ENCODE measurements at regions not wholly inside any gene's neighbourhood (a gene's known extent, or its start where the extent isn't known, plus 50 kb on each side); places are given as distances from the start of the nearest gene placed in this dataset.
"Not testable (repeated sequence)": the region's sequence is repeated elsewhere in the genome, so short reads cannot be mapped to it uniquely, and the experiment has no call there.

DNA sequence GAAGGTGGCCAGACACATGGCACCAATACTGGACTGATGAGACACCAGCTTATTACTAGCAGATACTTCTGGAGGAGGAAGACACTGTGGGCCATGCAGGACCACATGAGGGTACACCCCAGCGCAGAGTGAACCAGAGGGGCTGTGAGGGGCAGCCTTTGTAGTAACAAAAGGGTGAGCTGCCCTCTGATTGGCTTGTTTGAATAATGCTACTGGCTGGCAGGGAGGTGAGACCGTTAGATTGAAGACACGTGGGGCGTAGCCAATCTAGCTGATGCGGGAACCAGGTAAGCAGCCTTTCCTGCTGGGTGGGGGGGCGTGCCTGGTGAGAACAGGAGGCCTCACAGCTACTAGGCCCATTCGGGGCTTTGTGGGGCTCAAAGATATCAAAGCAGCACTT lies 102.8 kb upstream of the SEC14L1 start:
- Mint-ChIP-seq H3K4me1 (peaks cover 15% of the 10 kb centered on the region), H3K27ac (ENCODE audit: unreplicated experiment) (no peak overlapping the region), H3K9me3 (no peaks in the 10 kb centered on the region), H3K4me3 (no peak overlapping the region), H3K36me3 (ENCODE audit: low read depth) (no peaks in the 10 kb centered on the region), H3K27me3 (ENCODE audit: low read depth) (no peaks in the 10 kb centered on the region)
- TF ChIP-seq CTCF (conservative IDR thresholded peaks at IDR 0.05) = no peak
- DNase-seq (ENCODE audit: low read depth, low spot score) = no peak

- TF ChIP-seq CTCF (conservative IDR thresholded peaks at IDR 0.05) = no peak
- Mint-ChIP-seq H3K4me3 (no peak overlapping the region), H3K27me3 (ENCODE audit: low read depth) (no peaks in the 10 kb centered on the region), H3K9me3 (no peaks in the 10 kb centered on the region), H3K36me3 (ENCODE audit: low read depth) (no peaks in the 10 kb centered on the region), H3K4me1 (peaks cover 15% of the 10 kb centered on the region), H3K27ac (ENCODE audit: unreplicated experiment) (no peak overlapping the region)
- DNase-seq (ENCODE audit: low read depth, low spot score) = no peak
These were observed 101.7 kb upstream of the SEC14L1 start for GRCh38 chr17:77038884-77039555.

- Mint-ChIP-seq H3K9me3 (no peaks in the 10 kb centered on the region), H3K36me3 (ENCODE audit: low read depth) (no peaks in the 10 kb centered on the region), H3K4me3 (no peak overlapping the region), H3K4me1 (peaks cover 1% of the 10 kb centered on the region), H3K27ac (ENCODE audit: unreplicated experiment) (peak overlapping the region; percentile 5), H3K27me3 (ENCODE audit: low read depth) (no peaks in the 10 kb centered on the region)
- no peak for TF ChIP-seq CTCF (conservative IDR thresholded peaks at IDR 0.05)
- DNase-seq (ENCODE audit: low read depth, low spot score) = no peak
These were observed 98.1 kb upstream of the SEC14L1 start for GRCh38 chr17:77042476-77043231.

- no peaks in the 10 kb centered on the region for H3K36me3 Mint-ChIP-seq (ENCODE audit: low read depth)
- no peak for DNase-seq (ENCODE audit: low read depth, low spot score)
- H3K4me1 Mint-ChIP-seq = no peaks in the 10 kb centered on the region
- H3K9me3 Mint-ChIP-seq = no peaks in the 10 kb centered on the region
- TF ChIP-seq CTCF (conservative IDR thresholded peaks at IDR 0.05) = no peak
- H3K27me3 Mint-ChIP-seq (ENCODE audit: low read depth) = no peaks in the 10 kb centered on the region
- no peak overlapping the region for H3K4me3 Mint-ChIP-seq
- no peak overlapping the region for H3K27ac Mint-ChIP-seq (ENCODE audit: unreplicated experiment)
These were observed 95.2 kb upstream of the SEC14L1 start for GRCh38 chr17:77045441-77046041.

DNA sequence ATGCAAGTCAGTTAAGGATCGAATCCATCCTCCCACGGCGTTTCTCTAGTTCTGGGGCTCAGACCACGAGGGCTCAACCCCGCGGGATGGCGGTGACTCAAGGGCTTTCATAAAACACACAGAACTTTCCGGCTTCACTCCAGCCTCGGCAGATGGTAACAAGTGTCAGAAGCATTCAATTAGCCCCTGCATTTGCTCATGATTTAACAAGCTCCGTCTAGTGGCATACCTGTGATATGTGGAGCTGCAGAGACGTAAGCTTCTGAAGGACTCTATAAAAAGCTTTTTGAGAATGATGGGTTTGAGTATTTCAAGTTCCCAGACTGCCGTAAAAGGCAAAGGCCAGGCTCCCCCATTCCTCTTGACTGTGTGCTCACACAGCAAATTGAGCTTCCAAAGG lies 91.3 kb upstream of the SEC14L1 start:
- Mint-ChIP-seq H3K4me1 (peaks cover 2% of the 10 kb centered on the region), H3K27ac (ENCODE audit: unreplicated experiment) (no peak overlapping the region), H3K9me3 (no peaks in the 10 kb centered on the region), H3K27me3 (ENCODE audit: low read depth) (peaks cover 2% of the 10 kb centered on the region), H3K36me3 (ENCODE audit: low read depth) (no peaks in the 10 kb centered on the region), H3K4me3 (no peak overlapping the region)
- TF ChIP-seq CTCF (conservative IDR thresholded peaks at IDR 0.05) = no peak
- no peak for DNase-seq (ENCODE audit: low read depth, low spot score)

GRCh38 chr17:77050901-77051300 lies 89.9 kb upstream of the SEC14L1 start:
- not testable (repeated sequence) for H3K27ac Mint-ChIP-seq (ENCODE audit: unreplicated experiment); H3K4me3 Mint-ChIP-seq; H3K36me3 Mint-ChIP-seq (ENCODE audit: low read depth); DNase-seq (ENCODE audit: low read depth, low spot score); H3K27me3 Mint-ChIP-seq (ENCODE audit: low read depth); H3K9me3 Mint-ChIP-seq
- H3K4me1 Mint-ChIP-seq = peaks cover 10% of the 10 kb centered on the region
